ENCODE measurements at regions not wholly inside any gene's neighbourhood (a gene's known extent, or its start where the extent isn't known, plus 50 kb on each side); places are given as distances from the start of the nearest gene placed in this dataset.

DNA sequence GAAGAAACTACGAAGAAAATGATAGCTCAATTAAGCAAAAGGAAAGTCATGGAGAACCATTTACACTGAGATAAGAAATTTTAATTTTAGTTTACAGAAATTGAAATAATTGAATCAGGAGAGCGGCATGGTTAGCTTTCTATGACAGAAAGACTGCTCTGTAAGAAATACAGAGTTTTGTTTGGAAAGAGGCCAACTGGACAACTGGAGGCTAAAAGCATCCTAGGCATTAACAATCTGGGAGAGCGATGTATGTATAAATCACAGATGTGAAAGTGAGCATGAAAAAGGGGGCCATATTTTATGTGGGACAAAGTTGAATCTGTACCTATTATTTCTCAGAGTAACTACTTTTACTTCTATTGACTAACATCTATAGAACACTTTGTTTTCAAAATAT lies 1608.8 kb upstream of the PCDH20 start (continued):
- TF ChIP-seq, protein P1, sequence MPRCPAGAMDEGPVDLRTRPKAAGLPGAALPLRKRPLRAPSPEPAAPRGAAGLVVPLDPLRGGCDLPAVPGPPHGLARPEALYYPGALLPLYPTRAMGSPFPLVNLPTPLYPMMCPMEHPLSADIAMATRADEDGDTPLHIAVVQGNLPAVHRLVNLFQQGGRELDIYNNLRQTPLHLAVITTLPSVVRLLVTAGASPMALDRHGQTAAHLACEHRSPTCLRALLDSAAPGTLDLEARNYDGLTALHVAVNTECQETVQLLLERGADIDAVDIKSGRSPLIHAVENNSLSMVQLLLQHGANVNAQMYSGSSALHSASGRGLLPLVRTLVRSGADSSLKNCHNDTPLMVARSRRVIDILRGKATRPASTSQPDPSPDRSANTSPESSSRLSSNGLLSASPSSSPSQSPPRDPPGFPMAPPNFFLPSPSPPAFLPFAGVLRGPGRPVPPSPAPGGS (IDR thresholded peaks at IDR 0.05; ENCODE audit: borderline replicate concordance, insufficient read depth, low read depth, low read length, poor library complexity, severe bottlenecking): no peak
- no peak for TF ChIP-seq BCL11A (IDR thresholded peaks at IDR 0.05; ENCODE audit: low read depth, low read length)
- TF ChIP-seq RB1 (IDR thresholded peaks at IDR 0.05; ENCODE audit: borderline replicate concordance): no peak
- no peak for TF ChIP-seq ZBTB11 (CRISPR knock-in tag; IDR thresholded peaks at IDR 0.05)
- TF ChIP-seq NBN (IDR thresholded peaks at IDR 0.05): no peak
- TF ChIP-seq NKRF (conservative IDR thresholded peaks at IDR 0.05): no peak
- TF ChIP-seq IRF3 (IDR thresholded peaks at IDR 0.05): no peak
- no peak for TF ChIP-seq ATF3 (IDR thresholded peaks at IDR 0.05; ENCODE audit: borderline replicate concordance, extremely low read depth, low read depth, low read length)
